ENCODE measurements at regions not wholly inside any gene's neighbourhood (a gene's known extent, or its start where the extent isn't known, plus 50 kb on each side); places are given as distances from the start of the nearest gene placed in this dataset.
"Not testable (repeated sequence)": the region's sequence is repeated elsewhere in the genome, so short reads cannot be mapped to it uniquely, and the experiment has no call there.

- DNase-seq = no peak
Measured at GRCh38 chr1:228945885-228946284, 210.6 kb downstream of the RHOU start.

GRCh38 chr1:228949617-228950016 lies 214.3 kb downstream of the RHOU start:
- not testable (repeated sequence) for DNase-seq

- DNase-seq = no peak
Measured at GRCh38 chr1:228953207-228953606, 217.9 kb downstream of the RHOU start.

- DNase-seq = not testable (repeated sequence)
Measured at GRCh38 chr1:228953808-228954207, 218.5 kb downstream of the RHOU start.

DNA sequence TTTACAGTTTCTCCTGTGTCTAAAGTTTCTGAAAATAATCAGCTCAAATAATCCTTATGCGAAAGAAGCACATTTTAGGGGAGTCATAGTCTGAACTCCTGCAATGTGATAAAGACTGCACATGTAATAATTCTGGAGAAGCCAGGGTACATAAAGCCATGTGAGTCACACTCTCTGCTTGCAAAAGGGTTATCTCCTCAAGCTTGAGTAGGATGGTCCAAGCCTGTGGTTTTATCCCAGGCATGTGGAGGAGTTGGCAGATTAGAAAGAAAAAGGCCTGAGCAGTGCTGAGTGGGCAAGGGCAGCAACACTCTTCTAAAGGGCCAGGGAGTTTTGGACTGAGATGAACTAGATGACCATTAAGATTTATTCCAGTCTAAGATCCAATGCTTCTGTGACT lies 220.4 kb downstream of the RHOU start:
- DNase-seq = no peak

- no peak for DNase-seq
Measured at GRCh38 chr1:228956864-228957263, 221.6 kb downstream of the RHOU start.

GRCh38 chr1:228957535-228957934 lies 222.3 kb downstream of the RHOU start:
- no peak for DNase-seq

GRCh38 chr1:228958121-228958520 lies 222.8 kb downstream of the RHOU start:
- no peak for DNase-seq

GRCh38 chr1:228958741-228959140 lies 223.5 kb downstream of the RHOU start:
- no peak for DNase-seq

DNA sequence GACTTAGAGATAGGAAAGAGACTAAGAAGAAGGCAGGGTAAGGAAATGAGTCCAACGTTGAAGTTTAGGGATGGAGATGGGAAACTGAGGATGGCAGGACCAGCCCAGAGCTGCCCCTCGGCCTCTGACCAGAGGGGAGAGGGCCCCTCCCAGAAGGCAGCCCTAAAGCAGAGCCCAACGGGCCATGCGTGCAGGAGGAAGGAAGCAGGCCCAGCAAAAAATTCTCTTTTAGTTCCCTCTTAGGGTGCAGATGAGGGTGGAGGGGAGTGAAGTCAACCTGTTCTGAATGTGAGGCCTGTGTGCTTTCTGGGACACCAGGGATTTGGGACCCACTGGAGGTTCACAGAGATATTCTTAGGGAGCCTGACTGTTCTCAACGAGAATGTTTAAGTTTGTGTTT lies 225.4 kb downstream of the RHOU start:
- no peak for DNase-seq

GRCh38 chr1:228961511-228961910 lies 226.2 kb downstream of the RHOU start:
- no peak for DNase-seq

DNA sequence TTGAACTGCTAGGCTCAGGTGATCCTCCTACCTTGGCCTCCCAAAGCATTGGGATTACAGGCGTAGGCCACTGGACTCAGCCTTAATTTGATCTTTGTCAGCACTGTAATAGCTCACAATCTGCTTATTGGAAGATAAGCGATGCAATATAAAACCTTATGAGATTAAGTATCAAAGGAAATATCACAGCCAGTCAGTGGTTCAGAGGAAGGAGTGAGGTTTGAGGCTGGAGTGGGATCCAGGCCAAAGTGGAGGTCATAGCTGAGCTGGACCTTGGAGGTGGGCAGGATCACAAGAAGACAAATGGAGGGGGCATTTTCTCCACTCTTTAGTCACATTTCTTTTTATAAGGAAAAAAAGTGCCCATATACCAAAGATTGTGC lies 228.5 kb downstream of the RHOU start:
- DNase-seq = no peak

GRCh38 chr1:228964178-228965089 lies 229.2 kb downstream of the RHOU start:
- no peak for DNase-seq

DNA sequence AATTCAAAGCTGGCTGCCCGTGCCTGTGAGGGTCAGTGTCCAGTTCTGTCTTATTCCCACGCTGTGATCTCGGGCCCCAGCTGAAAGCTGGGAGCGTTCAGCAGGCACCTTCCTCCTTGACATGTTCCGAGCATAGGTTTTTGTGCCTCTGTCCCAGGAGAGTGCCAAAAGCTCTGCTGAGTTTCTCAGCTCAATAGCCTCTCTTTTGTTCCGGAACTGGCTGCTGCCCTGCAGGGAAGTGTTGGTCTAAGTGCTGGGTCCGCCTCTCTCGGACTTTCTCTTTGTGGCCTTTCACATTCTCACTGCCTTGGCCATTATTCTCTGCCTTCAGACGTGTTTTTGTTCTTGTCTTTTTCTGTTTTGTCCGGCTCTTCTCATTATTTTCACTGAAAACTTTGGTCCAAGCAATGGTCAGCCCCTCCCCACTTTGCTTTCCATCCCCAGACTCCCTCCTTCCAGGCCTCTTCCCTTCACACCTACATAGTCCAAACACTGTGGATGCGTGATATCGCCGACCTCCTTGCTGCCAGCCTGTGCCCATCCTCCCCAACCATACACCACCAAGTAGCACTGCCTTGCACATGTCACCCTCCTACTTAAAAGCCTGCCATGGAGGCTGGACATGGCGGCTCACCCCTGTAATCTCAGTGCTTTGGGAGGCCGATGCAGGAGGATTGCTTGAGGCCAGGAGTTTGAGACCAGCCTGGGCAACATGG lies 233.8 kb downstream of the RHOU start:
- DNase-seq = no peak

GRCh38 chr1:228969953-228970800 lies 234.9 kb downstream of the RHOU start:
- no peak for DNase-seq

DNA sequence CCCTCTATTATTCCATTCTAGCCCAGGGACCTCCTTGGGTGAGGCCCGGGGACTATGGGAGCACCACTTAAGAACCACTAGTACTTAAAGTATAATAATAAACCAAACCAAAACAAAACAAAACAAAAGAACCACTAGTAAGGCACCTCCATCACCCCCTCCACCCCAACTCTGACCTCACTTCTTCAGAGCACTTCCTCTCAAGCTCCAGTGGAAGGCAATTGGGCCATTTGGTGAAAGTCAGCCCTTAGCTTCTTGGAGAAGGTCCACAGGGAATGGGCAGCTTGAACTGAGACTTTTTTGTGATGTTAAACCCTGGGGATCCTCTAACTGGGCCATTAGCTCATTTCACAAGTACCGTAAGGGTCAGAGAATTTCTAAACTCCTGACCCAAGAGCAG lies 237.3 kb downstream of the RHOU start:
- DNase-seq = no peak

DNA sequence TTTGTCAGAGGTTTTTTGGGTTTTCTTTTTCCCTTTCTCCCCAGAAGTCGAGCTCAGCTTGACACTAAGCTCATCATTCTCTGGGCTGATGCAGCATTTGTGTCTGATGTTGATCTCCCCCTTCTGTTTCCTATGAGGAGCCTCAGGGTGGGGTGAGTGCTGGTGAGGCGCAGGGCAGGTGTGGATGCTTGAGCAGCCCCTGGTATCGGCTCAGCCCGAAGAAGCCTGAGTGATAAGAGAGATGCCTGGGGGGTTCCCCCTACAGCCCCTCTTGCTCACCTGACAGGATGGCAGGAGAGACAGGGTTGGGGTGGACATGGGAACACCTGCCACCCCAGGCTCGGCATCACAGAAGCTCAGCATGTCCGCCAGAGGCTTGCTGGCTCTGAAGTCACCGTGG lies 239.0 kb downstream of the RHOU start:
- DNase-seq = no peak

DNA sequence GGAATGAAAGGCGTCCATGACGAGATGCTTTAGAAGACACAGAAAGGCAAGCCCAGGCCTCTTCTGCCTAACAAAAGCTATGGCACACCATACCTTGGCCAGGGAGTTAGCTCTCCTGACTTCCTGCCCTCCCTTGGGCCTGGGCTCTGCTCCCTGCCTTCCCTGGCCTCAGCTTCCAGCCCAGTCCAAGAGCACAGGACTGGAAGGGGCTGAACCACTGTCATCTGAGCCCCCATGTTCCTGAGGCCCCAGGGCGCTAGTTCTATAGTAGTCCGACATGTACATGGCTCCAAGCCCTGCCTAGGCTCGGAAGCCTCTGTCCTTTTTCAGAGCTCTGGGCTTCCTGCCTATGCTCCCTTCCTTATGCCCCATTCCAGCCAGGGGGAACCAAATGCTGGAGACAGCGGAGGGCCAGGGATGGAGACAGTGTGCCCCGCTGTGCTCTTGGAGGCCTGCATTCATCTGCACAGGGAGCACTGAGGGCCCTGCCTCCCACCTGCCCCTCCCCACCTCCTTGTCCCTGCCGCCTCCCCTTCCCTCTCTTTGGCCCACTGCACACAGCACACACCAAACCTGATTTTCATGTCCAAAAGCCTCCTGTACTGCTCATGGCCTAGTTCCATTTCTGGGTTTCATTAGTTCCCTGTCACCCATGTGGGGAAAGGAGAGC lies 240.1 kb downstream of the RHOU start:
- no peak for DNase-seq

DNA sequence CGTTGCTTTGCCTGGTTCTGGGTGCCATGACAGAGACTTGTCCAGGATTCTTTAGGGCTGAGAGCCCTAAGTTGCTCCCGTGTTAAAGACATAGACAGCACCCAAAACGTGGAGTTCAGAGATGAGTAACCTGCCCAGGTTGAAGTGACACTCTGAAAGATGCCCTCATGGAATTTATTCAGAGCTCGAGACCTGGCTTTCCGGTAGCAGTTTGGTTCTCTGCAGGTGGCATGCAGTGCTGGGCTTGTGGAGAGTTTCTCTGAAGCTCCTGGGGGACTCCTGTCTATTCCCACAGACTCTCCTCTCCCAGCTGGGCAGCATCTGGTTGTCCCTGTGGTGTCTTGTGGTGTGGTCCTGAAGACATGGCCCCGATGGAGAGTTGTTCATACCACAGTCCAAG lies 241.0 kb downstream of the RHOU start:
- no peak for DNase-seq

GRCh38 chr1:228977307-228977706 lies 242.0 kb downstream of the RHOU start:
- DNase-seq = no peak

- DNase-seq = no peak
Measured at GRCh38 chr1:228977741-228978140, 242.5 kb downstream of the RHOU start.

GRCh38 chr1:228978484-228979324 lies 243.4 kb downstream of the RHOU start:
- DNase-seq = no peak
